Epithelial cell of proximal tubule (primary cell): ENCODE measurements at regions not wholly inside any gene's neighbourhood (a gene's known extent, or its start where the extent isn't known, plus 50 kb on each side); places are given as distances from the start of the nearest gene placed in this dataset.
A peak's percentile ranks its signal among the peaks of the same experiment; 100 is the strongest.

Source experiments
- DNase-seq: peaks from one replicate; pipeline ENCODE4 v3.0.0-alpha.2; 2011; ENCODE audit warnings: low read depth
- H3K4me3 ChIP-seq: 2 replicates; pipeline ENCODE4 v1.5.1; 2011; ENCODE audit warnings: low read depth, mild to moderate bottlenecking, low read length
- TF ChIP-seq, protein P1 (sequence below): conservative IDR thresholded peaks from 2 replicates; pipeline ENCODE4 v1.5.1; 2012; ENCODE audit warnings: low read depth, mild to moderate bottlenecking, low read length

DNA sequence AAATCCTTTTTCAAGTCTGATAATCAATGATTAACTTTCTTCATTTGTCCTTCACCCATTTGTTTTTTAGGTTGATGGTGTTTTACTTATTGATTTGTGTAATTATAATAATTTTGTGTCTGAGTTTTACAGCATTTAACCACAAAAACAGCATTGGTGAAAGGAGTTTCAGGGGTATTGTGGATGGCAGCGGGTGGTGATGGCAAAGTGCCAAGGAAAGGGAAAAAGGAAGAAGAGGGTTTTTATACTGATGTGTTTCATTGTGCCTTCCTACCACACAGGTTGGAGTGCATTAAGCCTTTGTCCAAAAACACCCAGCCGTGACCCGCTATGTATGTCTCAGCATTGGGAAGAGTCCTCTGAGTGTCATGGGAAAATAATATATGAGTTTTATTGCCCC lies 150.3 kb downstream of the DAD1 start:
- no peak overlapping the region for H3K4me3 ChIP-seq
- no peak for DNase-seq
- TF ChIP-seq, protein P1, sequence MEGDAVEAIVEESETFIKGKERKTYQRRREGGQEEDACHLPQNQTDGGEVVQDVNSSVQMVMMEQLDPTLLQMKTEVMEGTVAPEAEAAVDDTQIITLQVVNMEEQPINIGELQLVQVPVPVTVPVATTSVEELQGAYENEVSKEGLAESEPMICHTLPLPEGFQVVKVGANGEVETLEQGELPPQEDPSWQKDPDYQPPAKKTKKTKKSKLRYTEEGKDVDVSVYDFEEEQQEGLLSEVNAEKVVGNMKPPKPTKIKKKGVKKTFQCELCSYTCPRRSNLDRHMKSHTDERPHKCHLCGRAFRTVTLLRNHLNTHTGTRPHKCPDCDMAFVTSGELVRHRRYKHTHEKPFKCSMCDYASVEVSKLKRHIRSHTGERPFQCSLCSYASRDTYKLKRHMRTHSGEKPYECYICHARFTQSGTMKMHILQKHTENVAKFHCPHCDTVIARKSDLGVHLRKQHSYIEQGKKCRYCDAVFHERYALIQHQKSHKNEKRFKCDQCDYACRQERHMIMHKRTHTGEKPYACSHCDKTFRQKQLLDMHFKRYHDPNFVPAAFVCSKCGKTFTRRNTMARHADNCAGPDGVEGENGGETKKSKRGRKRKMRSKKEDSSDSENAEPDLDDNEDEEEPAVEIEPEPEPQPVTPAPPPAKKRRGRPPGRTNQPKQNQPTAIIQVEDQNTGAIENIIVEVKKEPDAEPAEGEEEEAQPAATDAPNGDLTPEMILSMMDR, result no peak

DNA sequence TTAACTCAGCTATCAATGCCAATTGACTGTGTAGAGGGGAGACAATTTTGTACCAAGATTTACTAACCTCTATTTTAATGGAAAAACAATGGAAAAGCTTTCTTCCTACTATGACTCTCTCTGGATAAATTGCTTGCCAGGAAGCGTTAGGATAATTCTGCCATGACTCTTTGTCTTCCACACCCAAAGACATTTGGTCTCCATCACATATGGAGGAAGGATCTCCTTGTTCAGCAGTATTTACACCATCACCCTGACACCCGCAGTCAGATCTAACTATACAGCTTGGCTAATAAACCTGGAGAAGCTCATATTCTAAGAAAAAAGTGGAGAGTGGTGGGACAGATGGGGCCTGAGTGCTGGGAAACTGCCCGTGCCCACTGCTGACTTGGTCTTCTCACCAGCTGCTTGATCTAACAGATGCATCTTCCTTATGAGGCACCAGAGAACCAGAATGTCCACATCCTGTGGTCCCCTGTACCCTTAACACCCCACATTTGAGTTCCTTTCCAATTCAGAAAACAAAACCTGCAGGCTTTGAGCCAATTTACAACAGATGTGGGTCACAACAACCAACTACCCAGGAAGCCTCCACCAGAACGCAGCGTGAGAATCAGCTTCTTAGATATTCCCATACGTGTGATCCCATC lies 154.0 kb downstream of the DAD1 start:
- H3K4me3 ChIP-seq, result no peak overlapping the region
- TF ChIP-seq, protein P1, result no peak
- no peak for DNase-seq

DNA sequence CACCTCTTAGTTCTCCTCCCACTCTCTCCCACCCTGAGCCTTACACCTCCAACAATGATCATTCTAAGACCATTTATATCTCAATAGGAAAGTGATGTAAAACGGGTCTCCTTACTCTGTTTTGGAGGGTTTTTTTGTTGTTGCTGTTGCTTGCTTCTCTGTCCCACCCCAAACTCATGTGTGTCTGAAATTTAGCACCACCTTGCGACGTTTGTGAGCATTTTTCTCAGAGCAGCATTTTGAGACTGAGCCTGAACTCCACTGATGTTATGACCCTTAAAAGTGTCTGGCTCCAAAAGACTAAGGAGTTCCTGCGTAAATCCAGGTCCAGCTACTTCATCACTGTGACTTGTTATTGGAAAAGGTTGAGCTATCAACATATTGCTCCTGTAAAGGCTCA lies 155.0 kb downstream of the DAD1 start:
- DNase-seq, result no peak
- TF ChIP-seq, protein P1, result no peak
- no peak overlapping the region for H3K4me3 ChIP-seq

DNA sequence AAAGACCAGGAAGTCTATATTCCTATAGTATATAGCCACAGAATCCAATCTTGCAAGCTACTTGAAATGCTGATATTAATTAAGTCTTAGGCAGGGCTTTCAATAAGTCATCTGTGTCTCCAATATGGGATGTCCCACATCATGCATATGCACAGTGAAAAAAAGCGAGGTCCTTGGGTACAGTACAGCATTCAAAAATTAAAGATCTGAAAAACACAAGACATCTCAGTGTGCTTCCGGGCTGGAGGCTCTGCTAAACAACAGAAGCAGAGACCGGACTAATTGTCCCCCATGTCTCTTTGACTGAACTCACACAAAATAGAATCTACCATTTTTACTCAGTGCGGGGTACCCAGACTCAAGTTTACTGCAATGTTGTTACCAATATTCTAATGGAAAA lies 156.0 kb downstream of the DAD1 start:
- TF ChIP-seq, protein P1, result no peak
- no peak overlapping the region for H3K4me3 ChIP-seq
- DNase-seq, result no peak

DNA sequence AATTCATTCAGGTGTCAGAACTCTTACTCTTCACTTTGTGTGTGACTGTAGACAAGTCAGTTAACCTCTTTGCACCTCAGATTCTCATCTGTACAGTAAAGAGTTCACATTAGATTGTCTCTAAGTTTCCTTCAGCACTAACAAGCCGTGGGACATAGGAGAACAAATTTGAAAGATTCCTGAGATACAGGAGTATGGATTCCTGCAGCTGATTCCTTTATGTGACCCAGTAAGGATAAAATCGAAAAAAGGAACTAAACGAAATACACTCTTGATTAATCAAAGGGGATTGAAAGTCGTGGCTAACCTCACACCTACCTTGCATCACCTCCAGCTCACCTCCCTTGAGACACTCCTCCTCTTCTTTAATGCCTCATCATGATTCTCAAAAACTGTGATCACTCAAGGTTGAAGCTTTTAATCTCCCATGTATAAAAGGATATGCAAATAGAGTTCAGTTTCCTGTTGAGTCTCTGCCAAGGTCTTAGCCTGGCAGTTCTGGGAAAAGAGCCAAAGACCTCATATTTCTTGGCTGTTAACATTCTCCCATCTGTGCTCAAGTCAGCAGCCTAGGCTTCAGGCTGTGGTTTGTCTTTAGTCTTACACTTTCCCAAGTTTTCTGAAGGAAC lies 156.6 kb downstream of the DAD1 start:
- DNase-seq, result peak; percentile 95

DNA sequence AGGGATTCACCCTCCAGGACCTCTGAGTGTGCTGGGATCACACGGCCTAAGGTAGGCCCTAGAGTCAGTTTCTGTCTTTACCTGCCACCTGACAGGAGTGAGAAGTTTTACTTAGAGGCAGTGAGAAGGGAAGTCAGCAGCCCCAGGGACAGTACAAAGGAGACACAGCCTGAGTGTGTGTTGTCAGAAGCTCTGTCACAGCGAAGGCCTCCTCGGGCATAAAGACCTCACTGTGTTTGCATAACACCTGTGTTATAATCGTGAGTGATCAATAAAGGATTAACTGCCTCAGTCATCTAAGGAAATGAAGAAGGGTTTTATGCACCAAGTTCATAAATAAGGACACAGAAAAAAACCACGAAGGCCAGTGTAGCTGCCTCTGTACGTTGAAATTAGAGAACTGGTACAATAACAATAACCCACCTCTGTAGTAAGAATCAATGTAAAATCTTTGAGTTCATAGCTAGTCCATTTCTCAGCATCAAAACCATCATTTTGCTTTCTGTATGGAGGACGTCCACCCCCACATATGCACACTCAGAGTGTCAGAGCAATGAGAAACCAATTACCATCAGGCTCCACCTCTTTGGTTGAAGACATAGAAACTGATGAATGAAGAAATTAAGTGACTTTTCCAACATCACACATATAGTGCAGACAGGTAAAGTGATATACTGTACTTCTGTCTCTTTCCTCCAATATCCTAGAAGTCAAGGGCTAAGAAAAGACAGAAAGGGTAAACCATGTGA lies 159.3 kb downstream of the DAD1 start:
- DNase-seq, result no peak
- TF ChIP-seq, protein P1, result no peak

More for the DNA sequence above, 156.6 kb downstream of the DAD1 start:
- H3K4me3 ChIP-seq, result no peak overlapping the region
- TF ChIP-seq, protein P1, result no peak

More for the DNA sequence above, 159.3 kb downstream of the DAD1 start:
- H3K4me3 ChIP-seq, result no peak overlapping the region
